K562 (cell line): ENCODE measurements at regions not wholly inside any gene's neighbourhood (a gene's known extent, or its start where the extent isn't known, plus 50 kb on each side); places are given as distances from the start of the nearest gene placed in this dataset.

Source experiments
- ATAC-seq: fragments of 200-7000 bp; cut with Tn5 transposase; 3 replicates; pipeline ENCODE4 v1.9.1; 2020; ENCODE audit warnings: moderate library complexity
- BruUV-seq: library from RNA; stranded (reverse); fragments of 400-500 nt; replicated peaks from 2 replicates; lab custom pipeline; 2021; lab: Mats Ljungman, UMichigan
- CTCF ChIA-PET: fragments of 300-600 bp; formaldehyde crosslinking; extraction: SDS; loops from one replicate; lab custom pipeline; 2021; ENCODE audit warnings: low intra/inter-chr PET ratio; lab: Yijun Ruan, JAX
- POLR2A ChIA-PET: fragments of 300-600, 350-650 bp; sonication (Branson Sonifier 250); formaldehyde crosslinking; extraction: SDS; loops from one replicate; lab custom pipeline; 2021; ENCODE audit warnings: antibody characterized with exemption, inconsistent platforms; lab: Yijun Ruan, JAX
- DNase-seq, 4 experiments: peaks; one replicate each; pipeline versions ENCODE4 v3.0.0 to v3.0.0-alpha.2; 2011 to 2018; ENCODE audit warnings: low spot score in 3 of 4, mixed read lengths in 3 of 4; ENCODE audit errors: extremely low read depth in 1 of 4
- FAIRE-seq: peaks from 2 replicates; lab custom pipeline; 2011; peaks lifted over from hg19 to GRCh38; lab: Jason Lieb, UNC
- H2AFZ ChIP-seq: 2 replicates; pipeline ENCODE4 v1.6.0; 2011; ENCODE audit warnings: low read depth, low read length, control low read depth, inconsistent platforms
- H3K27ac ChIP-seq: fragments of 200-600 bp; 3 replicates; pipeline ENCODE4 v1.8.0; 2011; ENCODE audit warnings: low read depth, mild to moderate bottlenecking, control low read depth, inconsistent platforms, low read length, moderate library complexity, mixed read lengths; ENCODE audit errors: extremely low read depth
- H3K27me3 ChIP-seq, 2 experiments: fragments of 300-600 bp in 1 of 2; 2 replicates in 1 of 2; 3 replicates in 1 of 2; pipeline versions ENCODE4 v1.6.0 to v1.8.0; 2011; ENCODE audit warnings: inconsistent platforms in 2 of 2, low read length in 2 of 2, mild to moderate bottlenecking in 1 of 2, mixed read lengths in 1 of 2, moderate library complexity in 1 of 2; ENCODE audit not compliant: control insufficient read depth in 2 of 2, insufficient read depth in 2 of 2
- H3K36me3 ChIP-seq: fragments of 300-600 bp; 3 replicates; pipeline ENCODE4 v1.8.0; 2011; ENCODE audit warnings: mild to moderate bottlenecking, low read length, inconsistent platforms; ENCODE audit not compliant: control insufficient read depth, insufficient read depth
- H3K4me1 ChIP-seq, 2 experiments: fragments of 200-600 bp in 1 of 2; replicated peaks in 1 of 2; 2 replicates in 1 of 2; 3 replicates in 1 of 2; pipeline versions ENCODE4 v1.5.1 to v1.8.0; 2011; ENCODE audit warnings: inconsistent platforms in 2 of 2, low read length in 2 of 2, mild to moderate bottlenecking in 1 of 2, mixed read lengths in 1 of 2, moderate library complexity in 1 of 2; ENCODE audit not compliant: control insufficient read depth in 2 of 2, insufficient read depth in 2 of 2
- H3K4me2 ChIP-seq: 2 replicates; pipeline ENCODE4 v1.6.1; 2011; ENCODE audit warnings: low read length, control low read depth, inconsistent platforms, mixed read lengths; ENCODE audit not compliant: insufficient read depth
- H3K4me3 ChIP-seq: fragments of 200-600 bp; sonication (generic), shearing (Covaris generic); 2 replicates; pipeline ENCODE4 v1.5.1; 2016; ENCODE audit warnings: control low read depth, inconsistent platforms
- H3K79me2 ChIP-seq: fragments of 200-600 bp; 3 replicates; pipeline ENCODE4 v1.8.0; 2011; ENCODE audit warnings: low read length, inconsistent platforms; ENCODE audit not compliant: control insufficient read depth, insufficient read depth
- H3K9ac ChIP-seq, 2 experiments: 2 replicates each; pipeline versions ENCODE4 v1.6.0 to v1.6.1; 2011; ENCODE audit warnings: low read depth in 2 of 2, low read length in 2 of 2, control low read depth in 1 of 2, inconsistent platforms in 1 of 2, mild to moderate bottlenecking in 1 of 2, mixed read lengths in 1 of 2; ENCODE audit not compliant: insufficient read depth in 1 of 2
- H3K9me1 ChIP-seq: one replicate; pipeline ENCODE4 v1.6.0; 2011; ENCODE audit warnings: inconsistent platforms, mild to moderate bottlenecking, low read length, moderate library complexity; ENCODE audit not compliant: control insufficient read depth, insufficient read depth
- H3K9me3 ChIP-seq: replicated peaks from 2 replicates; pipeline ENCODE4 v1.5.1; 2011; ENCODE audit warnings: low read depth, low read length, inconsistent platforms; ENCODE audit not compliant: control insufficient read depth, insufficient read depth
- H4K20me1 ChIP-seq: replicated peaks from 2 replicates; pipeline ENCODE4 v1.6.1; 2011; ENCODE audit warnings: low read length, inconsistent platforms, mixed read lengths; ENCODE audit not compliant: control insufficient read depth, insufficient read depth
- BRF2 ChIP-seq: IDR thresholded peaks from 3 replicates; pipeline ENCODE4 v1.6.1; 2011; ENCODE audit warnings: borderline replicate concordance, mild to moderate bottlenecking; ENCODE audit not compliant: insufficient read length, insufficient read depth
- JUNB ChIP-seq: fragments of 450-650 bp; formaldehyde crosslinking; conservative IDR thresholded peaks from 2 replicates; pipeline ENCODE4 v1.4.0; 2020; ENCODE audit warnings: mild to moderate bottlenecking
- MAZ ChIP-seq, 2 experiments: fragments of 450-650 bp in 1 of 2; sonication (generic) in 1 of 2; formaldehyde crosslinking; IDR thresholded peaks in 1 of 2; conservative IDR thresholded peaks in 1 of 2; 2 replicates each; pipeline versions ENCODE4 v1.4.0 to v1.5.0; 2020; ENCODE audit warnings: mild to moderate bottlenecking in 1 of 2, missing genetic modification reagents in 1 of 2
- NFXL1 ChIP-seq: fragments of 450-650 bp; formaldehyde crosslinking; IDR thresholded peaks from 2 replicates; pipeline ENCODE4 v1.4.0; 2021; ENCODE audit warnings: mild to moderate bottlenecking
- OTX1 ChIP-seq: fragments of 450-650 bp; formaldehyde crosslinking; IDR thresholded peaks from 2 replicates; pipeline ENCODE4 v1.4.0; 2022; ENCODE audit warnings: mild to moderate bottlenecking
- RAD51 ChIP-seq: fragments of 450-650 bp; IDR thresholded peaks from 2 replicates; pipeline ENCODE4 v1.7.1; 2016; ENCODE audit warnings: low read depth, mild to moderate bottlenecking, borderline replicate concordance
- TARDBP ChIP-seq: fragments of 450-650 bp; IDR thresholded peaks from 2 replicates; pipeline ENCODE4 v1.6.1; 2016
- YBX1 ChIP-seq: fragments of 450-650 bp; IDR thresholded peaks from 2 replicates; pipeline ENCODE4 v1.7.1; 2016; ENCODE audit warnings: mild to moderate bottlenecking
- ZC3H11A ChIP-seq: IDR thresholded peaks from 2 replicates; pipeline ENCODE4 v1.6.1; 2012; ENCODE audit warnings: low read depth, low read length, improper control_type of control experiment
- ZNF431 ChIP-seq: sonication (generic); formaldehyde crosslinking; IDR thresholded peaks from 2 replicates; pipeline ENCODE4 v1.8.0; 2022; ENCODE audit warnings: mild to moderate bottlenecking, missing genetic modification reagents
- WGBS: fragments of 100-300 bp; shearing (Covaris generic); methylation state at CpG from one replicate; pipeline ENCODE4 v1.1.6; 2016; ENCODE audit warnings: low coverage, mixed read lengths; ENCODE audit not compliant: insufficient coverage; ENCODE audit errors: missing lambda C conversion rate; 5-methylcytosine and 5-hydroxymethylcytosine counted together
- in situ Hi-C: fragments of 300-500 bp; cut with MboI; formaldehyde crosslinking; loops from 4 replicates; pipeline ENCODE4 v1.15.0; 2018; ENCODE audit warnings: inconsistent platforms, mixed read lengths
- intact Hi-C: fragments of 100-400 bp; cut with micrococcal nuclease; formaldehyde crosslinking; loops from 2 replicates; pipeline ENCODE4 v1.14.2; 2022
- TF ChIP-seq, protein P1 (sequence below): sonication (generic); formaldehyde crosslinking; IDR thresholded peaks from 2 replicates; pipeline ENCODE4 v1.8.0; 2023; ENCODE audit warnings: mild to moderate bottlenecking, missing genetic modification reagents
- TF ChIP-seq, protein P2 (sequence below): sonication (generic); formaldehyde crosslinking; IDR thresholded peaks from 2 replicates; pipeline ENCODE4 v1.9.0; 2022; ENCODE audit warnings: mild to moderate bottlenecking, missing genetic modification reagents
- TF ChIP-seq, protein P3 (sequence below): fragments of 250-450 bp; sonication (Bioruptor Pico); IDR thresholded peaks from 2 replicates; pipeline ENCODE4 v1.4.0; 2020
- TF ChIP-seq, protein P4 (sequence below), 2 experiments: fragments of 450-650 bp in 1 of 2; IDR thresholded peaks; 2 replicates each; pipeline ENCODE4 v1.6.1; 2011 to 2017; ENCODE audit warnings: low read depth in 2 of 2, antibody characterized with exemption in 1 of 2, borderline replicate concordance in 1 of 2, low read length in 1 of 2, mild to moderate bottlenecking in 1 of 2, mixed read lengths in 1 of 2; ENCODE audit not compliant: control insufficient read depth in 1 of 2

DNA sequence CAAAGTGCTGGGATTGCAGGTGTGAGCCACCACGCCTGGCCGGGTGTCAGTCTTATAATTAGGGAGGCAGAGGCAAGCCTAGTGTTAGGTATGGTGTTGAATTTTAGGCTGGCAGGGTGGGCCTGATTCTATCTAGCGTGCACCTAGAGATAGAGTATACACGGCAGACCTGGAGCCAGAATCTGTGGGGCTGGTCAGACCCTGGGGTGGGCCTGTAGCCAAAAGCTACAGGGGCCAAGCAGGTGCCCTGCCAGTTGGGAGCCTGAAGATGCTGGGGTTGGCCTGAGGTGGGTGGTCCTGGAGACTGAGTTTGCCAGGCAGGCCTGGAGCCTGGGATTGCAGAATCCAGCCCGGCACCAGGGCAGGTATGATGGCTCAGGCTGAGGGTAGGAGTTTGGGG lies 1580.3 kb downstream of the ARAP2 start:
- POLR2A ChIA-PET: no interaction called here
- H3K9me1 ChIP-seq: no peaks in the 10 kb centered on the region
- no peak overlapping the region for H3K4me2 ChIP-seq
- no peaks in the 10 kb centered on the region for H3K4me1 ChIP-seq
- DNase-seq (no peak), FAIRE-seq (no peak), ATAC-seq (no peak)
- intact Hi-C loops: no loop called here
- in situ Hi-C loops: no loop called here
- H2AFZ ChIP-seq: no peak overlapping the region
- no peaks in the 10 kb centered on the region for H4K20me1 ChIP-seq
- BruUV-seq: no TSS peak
- H3K27me3 ChIP-seq: no peaks in the 10 kb centered on the region
- no peaks in the 10 kb centered on the region for H3K36me3 ChIP-seq
- no peak overlapping the region for H3K27ac ChIP-seq
- H3K9me3 ChIP-seq: no peaks in the 10 kb centered on the region
- H3K79me2 ChIP-seq: no peaks in the 10 kb centered on the region
- CTCF ChIA-PET: no interaction called here
- no peak overlapping the region for H3K4me3 ChIP-seq
- WGBS: 0% methylated on average over 5 of the region's 5 CpGs
- no peak overlapping the region for H3K9ac ChIP-seq
- TF ChIP-seq ZNF431 (no peak), MAZ (CRISPR knock-in tag; conservative IDR thresholded peaks at IDR 0.05 in 1 of 2, IDR thresholded peaks at IDR 0.05 in 1 of 2) (no peak), RAD51 (no peak), BRF2 (no peak), ZC3H11A (no peak), JUNB (CRISPR knock-in tag) (no peak), TARDBP (no peak), OTX1 (CRISPR knock-in tag) (no peak), YBX1 (no peak), NFXL1 (CRISPR knock-in tag) (no peak)
- TF ChIP-seq, protein P1, sequence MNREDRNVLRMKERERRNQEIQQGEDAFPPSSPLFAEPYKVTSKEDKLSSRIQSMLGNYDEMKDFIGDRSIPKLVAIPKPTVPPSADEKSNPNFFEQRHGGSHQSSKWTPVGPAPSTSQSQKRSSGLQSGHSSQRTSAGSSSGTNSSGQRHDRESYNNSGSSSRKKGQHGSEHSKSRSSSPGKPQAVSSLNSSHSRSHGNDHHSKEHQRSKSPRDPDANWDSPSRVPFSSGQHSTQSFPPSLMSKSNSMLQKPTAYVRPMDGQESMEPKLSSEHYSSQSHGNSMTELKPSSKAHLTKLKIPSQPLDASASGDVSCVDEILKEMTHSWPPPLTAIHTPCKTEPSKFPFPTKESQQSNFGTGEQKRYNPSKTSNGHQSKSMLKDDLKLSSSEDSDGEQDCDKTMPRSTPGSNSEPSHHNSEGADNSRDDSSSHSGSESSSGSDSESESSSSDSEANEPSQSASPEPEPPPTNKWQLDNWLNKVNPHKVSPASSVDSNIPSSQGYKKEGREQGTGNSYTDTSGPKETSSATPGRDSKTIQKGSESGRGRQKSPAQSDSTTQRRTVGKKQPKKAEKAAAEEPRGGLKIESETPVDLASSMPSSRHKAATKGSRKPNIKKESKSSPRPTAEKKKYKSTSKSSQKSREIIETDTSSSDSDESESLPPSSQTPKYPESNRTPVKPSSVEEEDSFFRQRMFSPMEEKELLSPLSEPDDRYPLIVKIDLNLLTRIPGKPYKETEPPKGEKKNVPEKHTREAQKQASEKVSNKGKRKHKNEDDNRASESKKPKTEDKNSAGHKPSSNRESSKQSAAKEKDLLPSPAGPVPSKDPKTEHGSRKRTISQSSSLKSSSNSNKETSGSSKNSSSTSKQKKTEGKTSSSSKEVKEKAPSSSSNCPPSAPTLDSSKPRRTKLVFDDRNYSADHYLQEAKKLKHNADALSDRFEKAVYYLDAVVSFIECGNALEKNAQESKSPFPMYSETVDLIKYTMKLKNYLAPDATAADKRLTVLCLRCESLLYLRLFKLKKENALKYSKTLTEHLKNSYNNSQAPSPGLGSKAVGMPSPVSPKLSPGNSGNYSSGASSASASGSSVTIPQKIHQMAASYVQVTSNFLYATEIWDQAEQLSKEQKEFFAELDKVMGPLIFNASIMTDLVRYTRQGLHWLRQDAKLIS: no peak
- TF ChIP-seq, protein P2, sequence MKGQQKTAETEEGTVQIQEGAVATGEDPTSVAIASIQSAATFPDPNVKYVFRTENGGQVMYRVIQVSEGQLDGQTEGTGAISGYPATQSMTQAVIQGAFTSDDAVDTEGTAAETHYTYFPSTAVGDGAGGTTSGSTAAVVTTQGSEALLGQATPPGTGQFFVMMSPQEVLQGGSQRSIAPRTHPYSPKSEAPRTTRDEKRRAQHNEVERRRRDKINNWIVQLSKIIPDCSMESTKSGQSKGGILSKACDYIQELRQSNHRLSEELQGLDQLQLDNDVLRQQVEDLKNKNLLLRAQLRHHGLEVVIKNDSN (CRISPR knock-in tag): no peak
- TF ChIP-seq, protein P3, sequence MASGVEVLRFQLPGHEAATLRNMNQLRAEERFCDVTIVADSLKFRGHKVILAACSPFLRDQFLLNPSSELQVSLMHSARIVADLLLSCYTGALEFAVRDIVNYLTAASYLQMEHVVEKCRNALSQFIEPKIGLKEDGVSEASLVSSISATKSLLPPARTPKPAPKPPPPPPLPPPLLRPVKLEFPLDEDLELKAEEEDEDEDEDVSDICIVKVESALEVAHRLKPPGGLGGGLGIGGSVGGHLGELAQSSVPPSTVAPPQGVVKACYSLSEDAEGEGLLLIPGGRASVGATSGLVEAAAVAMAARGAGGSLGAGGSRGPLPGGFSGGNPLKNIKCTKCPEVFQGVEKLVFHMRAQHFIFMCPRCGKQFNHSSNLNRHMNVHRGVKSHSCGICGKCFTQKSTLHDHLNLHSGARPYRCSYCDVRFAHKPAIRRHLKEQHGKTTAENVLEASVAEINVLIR (CRISPR knock-in tag): no peak
- TF ChIP-seq, protein P4, sequence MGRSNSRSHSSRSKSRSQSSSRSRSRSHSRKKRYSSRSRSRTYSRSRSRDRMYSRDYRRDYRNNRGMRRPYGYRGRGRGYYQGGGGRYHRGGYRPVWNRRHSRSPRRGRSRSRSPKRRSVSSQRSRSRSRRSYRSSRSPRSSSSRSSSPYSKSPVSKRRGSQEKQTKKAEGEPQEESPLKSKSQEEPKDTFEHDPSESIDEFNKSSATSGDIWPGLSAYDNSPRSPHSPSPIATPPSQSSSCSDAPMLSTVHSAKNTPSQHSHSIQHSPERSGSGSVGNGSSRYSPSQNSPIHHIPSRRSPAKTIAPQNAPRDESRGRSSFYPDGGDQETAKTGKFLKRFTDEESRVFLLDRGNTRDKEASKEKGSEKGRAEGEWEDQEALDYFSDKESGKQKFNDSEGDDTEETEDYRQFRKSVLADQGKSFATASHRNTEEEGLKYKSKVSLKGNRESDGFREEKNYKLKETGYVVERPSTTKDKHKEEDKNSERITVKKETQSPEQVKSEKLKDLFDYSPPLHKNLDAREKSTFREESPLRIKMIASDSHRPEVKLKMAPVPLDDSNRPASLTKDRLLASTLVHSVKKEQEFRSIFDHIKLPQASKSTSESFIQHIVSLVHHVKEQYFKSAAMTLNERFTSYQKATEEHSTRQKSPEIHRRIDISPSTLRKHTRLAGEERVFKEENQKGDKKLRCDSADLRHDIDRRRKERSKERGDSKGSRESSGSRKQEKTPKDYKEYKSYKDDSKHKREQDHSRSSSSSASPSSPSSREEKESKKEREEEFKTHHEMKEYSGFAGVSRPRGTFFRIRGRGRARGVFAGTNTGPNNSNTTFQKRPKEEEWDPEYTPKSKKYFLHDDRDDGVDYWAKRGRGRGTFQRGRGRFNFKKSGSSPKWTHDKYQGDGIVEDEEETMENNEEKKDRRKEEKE (IDR thresholded peaks at IDR 0.05; ENCODE audit: borderline replicate concordance in 1 of 2, control insufficient read depth in 1 of 2, low read depth in 2 of 2, low read length in 1 of 2): no peak
